ENCODE measurements at regions not wholly inside any gene's neighbourhood (a gene's known extent, or its start where the extent isn't known, plus 50 kb on each side); places are given as distances from the start of the nearest gene placed in this dataset.
"Not testable (repeated sequence)": the region's sequence is repeated elsewhere in the genome, so short reads cannot be mapped to it uniquely, and the experiment has no call there.

DNA sequence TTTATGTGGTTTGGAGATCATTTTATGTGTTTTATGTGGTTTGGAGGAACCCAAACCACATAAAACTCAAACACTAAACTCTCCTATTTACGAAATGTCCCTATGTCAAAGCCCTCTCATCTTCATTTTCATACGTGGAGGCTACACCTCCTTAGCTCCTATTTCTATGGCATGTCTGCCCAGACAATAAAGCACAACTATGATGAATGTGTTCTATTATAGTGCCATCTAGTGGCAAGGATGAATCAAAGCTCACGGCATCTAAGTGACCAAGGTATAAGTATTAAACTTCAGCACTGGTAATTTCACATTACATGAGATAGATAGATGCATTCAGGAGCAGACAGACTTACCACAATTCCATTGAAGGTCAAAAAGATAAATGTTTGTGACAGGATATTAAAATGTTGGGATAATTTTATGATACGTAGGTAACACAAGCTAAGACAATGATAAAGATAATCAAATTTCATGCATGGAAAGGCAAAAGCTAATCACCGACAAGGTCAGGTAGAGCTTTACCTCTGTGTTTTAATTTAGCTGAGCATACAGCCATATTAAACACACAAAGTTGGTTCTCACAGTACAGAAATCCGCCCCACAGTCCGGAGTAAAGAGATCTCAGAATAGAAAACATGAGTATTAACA is 130.6 kb upstream of the FHIT start:
- peak; percentile 16 for DNase-seq (ENCODE audit: low read depth)

DNA sequence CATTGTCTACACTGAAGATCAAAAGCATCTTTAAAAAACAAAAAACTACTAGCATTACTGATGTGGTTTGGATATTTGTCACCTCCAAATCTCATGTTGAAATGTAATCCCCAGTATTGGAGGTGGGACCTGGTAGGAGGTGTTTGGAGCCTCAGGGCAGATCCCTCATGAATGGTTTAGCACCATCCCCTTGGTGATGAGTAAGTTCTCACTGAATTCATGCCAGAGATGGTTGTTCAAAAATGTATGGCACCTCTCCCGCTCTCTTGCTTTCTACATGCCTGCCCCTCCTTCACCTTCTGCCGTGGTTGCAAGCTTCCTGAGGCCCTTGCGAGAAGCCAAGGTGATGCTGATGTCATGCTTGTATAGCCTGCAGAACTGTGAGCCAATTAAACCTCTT is 136.6 kb upstream of the FHIT start:
- DNase-seq (ENCODE audit: low read depth): no peak

DNA sequence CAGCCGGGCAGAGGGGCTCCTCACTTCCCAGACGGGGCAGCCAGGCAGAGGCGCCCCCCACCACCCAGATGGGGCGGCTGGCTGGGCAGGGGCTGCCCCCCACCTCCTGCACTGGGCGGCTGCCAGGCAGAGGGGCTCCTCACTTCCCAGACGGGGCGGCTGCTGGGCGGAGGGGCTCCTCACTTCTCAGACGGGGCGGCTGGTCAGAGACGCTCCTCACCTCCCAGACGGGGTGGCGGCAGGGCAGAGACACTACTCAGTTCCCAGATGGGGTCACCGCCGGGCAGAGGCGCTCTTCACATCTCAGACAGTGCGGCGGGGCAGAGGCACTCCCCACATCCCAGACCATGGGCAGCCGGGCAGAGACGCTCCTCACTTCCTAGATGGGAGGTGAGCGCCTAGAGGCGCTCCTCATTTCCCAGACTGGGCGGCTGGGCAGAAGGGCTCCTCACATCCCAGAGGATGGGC is 142.3 kb upstream of the FHIT start:
- not testable (repeated sequence) for DNase-seq (ENCODE audit: low read depth)

DNA sequence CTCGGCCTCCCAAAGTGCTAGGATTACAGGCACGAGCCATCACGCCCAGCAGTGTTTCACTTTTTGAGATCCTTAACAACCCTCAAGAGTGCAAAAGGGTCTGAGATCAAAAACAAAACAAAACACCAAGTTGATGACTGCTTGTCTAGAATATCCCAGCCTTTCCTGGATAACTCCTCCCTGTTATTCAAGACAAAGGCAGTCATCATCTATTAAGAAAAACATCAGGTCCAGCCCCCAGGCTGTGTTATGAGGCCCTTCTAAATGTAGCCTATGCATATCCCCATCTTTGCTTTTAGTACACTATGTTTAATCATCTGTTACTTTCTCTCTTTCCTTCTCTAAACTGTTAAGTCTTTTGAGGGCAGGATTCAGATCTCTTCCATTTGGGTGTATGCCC is 150.1 kb upstream of the FHIT start:
- DNase-seq (ENCODE audit: low read depth): no peak

DNA sequence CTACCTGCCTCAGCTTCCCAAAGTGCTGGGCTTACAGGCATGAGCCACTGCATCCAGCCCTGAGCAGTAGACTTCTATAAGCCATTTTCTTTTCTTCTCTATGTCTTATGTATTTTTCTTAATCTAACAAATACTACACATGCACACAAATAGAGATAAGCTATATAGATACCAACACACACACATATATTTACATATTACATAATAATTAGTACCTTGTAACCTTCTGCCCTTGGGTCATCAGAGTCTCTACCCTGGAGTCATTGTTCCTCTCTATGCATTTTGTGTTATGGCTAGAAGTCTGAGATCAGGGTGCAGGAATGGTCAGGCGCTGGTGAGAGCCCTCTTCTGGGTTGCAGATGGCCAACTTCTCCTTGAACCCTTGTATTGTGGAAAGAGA is 154.0 kb upstream of the PTPRG start:
- no peak for DNase-seq (ENCODE audit: low read depth)

DNA sequence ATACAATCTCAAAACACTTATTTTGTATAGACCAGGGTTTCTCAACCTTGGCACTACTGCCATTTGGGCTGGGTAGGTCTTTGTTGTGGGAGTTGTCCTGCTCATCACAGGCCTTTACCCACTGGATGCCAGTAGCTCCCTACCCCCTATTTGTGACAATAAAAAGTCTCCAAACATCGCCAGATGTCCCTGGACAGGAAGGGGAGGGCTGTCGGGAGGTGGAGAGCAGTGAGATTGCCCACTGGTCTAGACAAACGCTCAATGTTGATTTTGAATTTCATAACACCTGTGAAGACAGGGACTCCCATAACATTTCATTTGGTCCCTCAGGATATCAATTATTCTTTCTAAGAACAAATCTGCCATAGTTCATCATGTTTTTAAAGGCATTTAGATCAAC is 151.7 kb upstream of the PTPRG start:
- DNase-seq (ENCODE audit: low read depth): no peak

GRCh38 chr3:61410358-61410757 is 151.0 kb upstream of the PTPRG start:
- not testable (repeated sequence) for DNase-seq (ENCODE audit: low read depth)

DNA sequence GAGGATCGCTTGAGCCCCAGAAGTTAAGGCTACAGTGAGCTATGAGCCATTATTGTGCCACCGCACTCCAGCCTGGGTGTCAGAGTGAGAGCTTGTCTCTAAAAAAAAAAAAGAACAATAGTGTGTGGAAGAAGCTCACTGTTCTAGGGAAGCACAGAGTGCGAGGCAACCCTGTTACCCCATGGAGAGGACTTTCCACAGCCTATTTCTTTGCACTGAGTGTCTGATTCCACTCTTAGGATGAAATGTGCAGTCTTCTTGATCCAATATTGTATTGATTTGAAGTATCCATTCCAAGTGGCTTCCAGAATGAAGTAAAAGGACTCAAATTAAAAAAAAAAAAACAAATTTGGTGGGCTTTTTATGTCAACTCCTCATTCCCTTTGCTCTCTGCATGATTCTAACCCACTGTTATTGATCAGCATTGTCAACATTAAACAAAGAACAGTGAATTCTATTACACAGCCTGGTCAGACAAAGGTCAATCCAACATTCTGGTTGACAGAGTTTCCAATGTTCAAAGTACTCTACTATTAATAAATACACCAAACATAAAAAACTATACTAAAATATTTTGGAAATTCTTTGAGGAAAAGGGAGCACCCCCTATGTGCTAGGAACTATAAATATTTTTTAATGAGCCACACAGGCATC is 150.2 kb upstream of the PTPRG start:
- no peak for DNase-seq (ENCODE audit: low read depth)

DNA sequence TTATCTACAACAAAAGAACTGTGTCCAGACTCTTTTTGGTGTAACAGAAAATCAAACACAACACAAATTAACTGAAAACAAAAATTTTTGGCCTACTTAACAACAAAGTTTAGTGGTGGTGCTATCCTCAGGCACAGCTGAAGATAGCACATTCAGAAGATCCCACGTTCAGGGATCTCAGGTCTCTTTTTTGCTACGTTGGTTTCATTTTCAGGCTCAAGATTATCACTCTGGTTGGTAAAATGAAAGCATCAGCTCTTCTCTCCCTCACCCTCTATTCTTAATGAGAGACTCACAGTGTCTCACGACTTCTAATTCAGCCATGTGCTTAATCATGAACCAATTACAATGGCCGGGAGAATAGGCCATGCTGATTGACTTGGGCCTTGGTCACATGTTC is 146.9 kb upstream of the PTPRG start:
- no peak for DNase-seq (ENCODE audit: low read depth)

GRCh38 chr3:61415201-61415600 is 146.2 kb upstream of the PTPRG start:
- DNase-seq (ENCODE audit: low read depth): no peak

GRCh38 chr3:61416618-61417017 is 144.8 kb upstream of the PTPRG start:
- no peak for DNase-seq (ENCODE audit: low read depth)

GRCh38 chr3:61417352-61417751 is 144.0 kb upstream of the PTPRG start:
- peak; percentile 64 for DNase-seq (ENCODE audit: low read depth)

DNA sequence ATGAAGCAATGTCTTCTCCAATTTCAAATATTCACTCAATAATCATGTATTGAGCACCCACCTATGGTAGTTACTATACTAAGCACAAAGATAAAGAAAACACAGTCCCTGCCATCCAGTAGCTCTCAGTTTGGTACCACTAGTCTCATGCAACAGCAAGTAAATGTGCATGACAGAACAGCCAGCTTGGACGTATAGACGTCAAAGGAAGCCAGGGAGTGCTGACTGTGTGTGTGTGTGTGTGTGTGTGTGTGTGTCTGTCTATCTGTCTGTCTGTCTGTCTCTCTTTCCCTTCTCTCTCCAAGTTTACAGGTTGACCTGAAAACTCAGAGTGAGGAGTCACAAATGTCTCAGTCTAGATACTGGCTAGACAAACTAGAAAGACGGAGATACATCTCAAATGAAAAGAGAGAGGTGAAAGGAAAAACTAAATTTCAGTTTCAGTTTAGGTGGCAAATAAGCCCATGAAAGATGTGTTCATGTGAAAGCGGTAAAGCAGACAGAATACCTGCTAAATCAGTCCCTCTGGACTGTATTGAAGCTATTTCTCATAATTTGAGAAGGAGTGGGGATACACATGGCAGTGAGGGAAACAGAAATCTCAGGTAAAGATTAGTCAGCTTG is 141.1 kb upstream of the PTPRG start:
- no peak for DNase-seq (ENCODE audit: low read depth)

GRCh38 chr3:61422945-61423673 is 138.3 kb upstream of the PTPRG start:
- DNase-seq (ENCODE audit: low read depth): no peak

- no peak for DNase-seq (ENCODE audit: low read depth)
These were observed 136.0 kb upstream of the PTPRG start for GRCh38 chr3:61425356-61425755.

DNA sequence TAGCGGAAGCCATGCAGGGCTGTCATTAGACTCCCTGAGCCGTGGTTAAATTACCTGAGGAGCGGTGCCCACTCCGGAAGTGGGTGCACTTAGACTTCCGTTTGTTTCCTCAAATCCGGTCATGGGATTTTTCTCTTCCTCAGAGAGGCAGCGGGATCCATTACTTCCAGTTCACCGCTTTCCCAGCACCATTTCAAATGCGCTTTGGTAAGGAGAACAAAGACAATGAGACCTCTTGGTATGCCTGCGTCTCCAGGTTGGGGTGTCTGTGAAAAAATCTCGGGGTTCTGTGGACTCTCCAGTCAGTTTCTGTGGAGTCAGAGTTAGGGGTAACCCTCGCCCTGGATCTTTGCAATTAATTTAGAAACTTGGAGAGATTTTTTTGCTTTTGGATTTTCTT is 132.3 kb upstream of the PTPRG start:
- DNase-seq (ENCODE audit: low read depth): no peak

DNA sequence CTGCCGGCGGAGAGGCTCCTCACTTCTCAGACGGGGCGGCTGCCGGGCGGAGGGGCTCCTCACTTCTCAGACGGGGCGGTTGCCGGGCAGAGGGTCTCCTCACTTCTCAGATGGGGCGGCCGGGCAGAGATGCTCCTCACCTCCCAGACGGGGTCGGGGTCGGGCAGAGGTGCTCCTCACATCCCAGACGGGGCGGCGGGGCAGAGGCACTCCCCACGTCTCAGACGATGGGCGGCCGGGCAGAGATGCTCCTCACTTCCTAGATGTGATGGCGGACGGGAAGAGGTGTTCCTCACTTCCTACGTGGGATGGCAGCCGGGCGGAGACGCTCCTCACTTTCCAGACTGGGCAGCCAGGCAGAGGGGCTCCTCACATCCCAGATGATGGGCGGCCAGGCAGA is 126.5 kb upstream of the PTPRG start:
- DNase-seq (ENCODE audit: low read depth): not testable (repeated sequence)

DNA sequence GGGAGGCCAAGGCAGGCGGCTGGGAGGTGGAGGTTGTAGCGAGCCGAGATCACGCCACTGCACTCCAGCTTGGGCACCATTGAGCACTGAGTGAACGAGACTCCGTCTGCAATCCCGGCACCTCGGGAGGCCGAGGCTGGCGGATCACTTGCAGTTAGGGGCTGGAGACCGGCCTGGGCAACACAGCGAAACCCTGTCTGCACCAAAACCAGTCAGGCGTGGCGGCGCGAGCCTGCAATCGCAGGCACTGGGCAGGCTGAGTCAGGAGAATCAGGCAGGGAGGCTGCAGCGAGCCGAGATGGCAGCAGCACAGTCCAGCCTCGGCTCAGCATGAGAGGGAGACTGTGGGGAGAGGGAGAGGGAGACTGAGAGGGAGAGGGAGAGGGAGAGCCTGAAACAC is 126.0 kb upstream of the PTPRG start:
- not testable (repeated sequence) for DNase-seq (ENCODE audit: low read depth)

GRCh38 chr3:61438253-61439121 is 122.9 kb upstream of the PTPRG start:
- no peak for DNase-seq (ENCODE audit: low read depth)

DNA sequence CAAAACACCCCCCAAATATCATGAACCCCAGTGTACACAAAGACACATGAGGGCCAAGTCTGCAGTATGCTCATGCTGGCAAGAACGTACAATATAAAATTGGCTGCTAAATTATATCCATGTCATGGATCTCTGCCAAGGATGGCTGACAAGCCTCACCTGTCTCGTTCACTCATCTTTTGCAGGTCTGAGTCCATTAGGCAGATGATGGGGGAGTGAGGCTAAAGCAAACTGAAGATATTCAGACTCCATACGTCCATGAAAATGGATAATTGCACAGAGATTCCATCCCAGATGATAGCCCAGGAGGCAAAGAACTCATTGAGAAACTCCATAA is 122.3 kb upstream of the PTPRG start:
- DNase-seq (ENCODE audit: low read depth): no peak

GRCh38 chr3:61442696-61443095 is 118.7 kb upstream of the PTPRG start:
- DNase-seq (ENCODE audit: low read depth): no peak

DNA sequence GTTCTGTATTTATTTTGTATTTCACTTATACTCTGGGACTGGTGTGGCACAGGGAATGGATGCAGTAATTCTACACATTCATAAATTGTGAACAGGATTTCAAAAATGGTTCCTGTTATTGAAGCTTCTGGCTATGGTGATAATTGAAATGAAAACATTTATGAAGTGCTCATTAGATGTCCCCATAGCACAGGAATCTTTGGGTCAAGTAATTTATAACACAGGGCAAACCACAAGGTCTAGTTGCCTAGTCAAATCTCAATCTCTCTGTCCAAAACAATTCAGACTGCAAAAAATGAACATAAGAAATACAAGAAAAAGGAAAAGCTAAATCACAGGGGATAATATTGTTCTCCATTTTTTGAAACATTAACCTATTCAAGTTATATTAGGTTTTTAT is 117.5 kb upstream of the PTPRG start:
- DNase-seq (ENCODE audit: low read depth): no peak
